Fibroblast of upper back skin (primary cell): ENCODE measurements at regions not wholly inside any gene's neighbourhood (a gene's known extent, or its start where the extent isn't known, plus 50 kb on each side); places are given as distances from the start of the nearest gene placed in this dataset.
A peak's percentile ranks its signal among the peaks of the same experiment; 100 is the strongest.
"Not testable (repeated sequence)": the region's sequence is repeated elsewhere in the genome, so short reads cannot be mapped to it uniquely, and the experiment has no call there.

Experiments
- DNase-seq: peaks from one replicate; pipeline ENCODE4 v3.0.0-alpha.2; 2013

DNA sequence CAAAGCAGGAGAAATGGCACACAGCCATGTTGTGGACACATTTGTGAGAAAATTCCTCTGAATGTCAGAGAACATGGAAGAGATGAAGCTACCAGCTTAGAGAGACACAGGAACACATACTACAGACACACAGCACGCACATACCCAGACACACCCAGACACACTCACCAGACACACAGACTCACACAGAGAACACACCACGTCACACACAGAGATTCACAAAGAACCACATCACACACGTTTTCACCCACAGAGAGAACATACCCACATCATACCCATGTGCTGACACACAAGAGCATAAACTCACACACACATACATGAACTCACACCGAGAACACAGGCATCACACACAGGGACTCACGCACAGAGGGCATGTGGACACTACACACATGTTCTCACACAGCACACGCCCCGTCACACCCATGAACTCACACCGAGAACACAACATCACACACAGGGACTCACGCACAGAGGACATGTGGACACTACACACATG is 124.9 kb downstream of the METRNL start:
- DNase-seq = no peak

DNA sequence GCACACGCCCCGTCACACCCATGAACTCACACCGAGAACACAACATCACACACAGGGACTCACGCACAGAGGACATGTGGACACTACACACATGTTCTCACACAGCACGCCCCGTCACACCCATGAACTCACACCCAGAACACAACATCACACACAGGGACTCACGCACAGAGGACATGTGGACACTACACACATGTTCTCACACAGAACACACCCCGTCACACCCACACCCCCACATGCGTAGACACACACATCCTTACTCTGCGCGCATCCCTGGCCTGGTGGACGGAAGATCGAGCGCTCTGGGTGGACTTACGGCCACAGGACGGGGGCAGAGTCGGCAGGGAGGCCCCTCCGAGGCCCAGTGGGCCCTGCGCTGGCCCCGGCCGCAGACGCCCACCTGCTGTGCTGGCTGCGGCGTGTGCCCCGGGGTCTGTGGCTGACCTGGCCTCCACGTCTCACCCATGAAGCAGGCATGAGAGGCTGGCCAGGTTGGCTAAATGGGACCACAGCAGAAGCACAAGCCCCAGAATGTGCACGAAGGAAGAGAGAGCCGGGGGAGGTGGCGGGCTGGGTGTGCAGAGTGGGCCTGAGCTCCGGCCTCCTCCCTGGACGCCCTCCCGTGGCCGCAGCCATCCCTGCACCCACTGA is 125.5 kb downstream of the METRNL start:
- not testable (repeated sequence) for DNase-seq

DNA sequence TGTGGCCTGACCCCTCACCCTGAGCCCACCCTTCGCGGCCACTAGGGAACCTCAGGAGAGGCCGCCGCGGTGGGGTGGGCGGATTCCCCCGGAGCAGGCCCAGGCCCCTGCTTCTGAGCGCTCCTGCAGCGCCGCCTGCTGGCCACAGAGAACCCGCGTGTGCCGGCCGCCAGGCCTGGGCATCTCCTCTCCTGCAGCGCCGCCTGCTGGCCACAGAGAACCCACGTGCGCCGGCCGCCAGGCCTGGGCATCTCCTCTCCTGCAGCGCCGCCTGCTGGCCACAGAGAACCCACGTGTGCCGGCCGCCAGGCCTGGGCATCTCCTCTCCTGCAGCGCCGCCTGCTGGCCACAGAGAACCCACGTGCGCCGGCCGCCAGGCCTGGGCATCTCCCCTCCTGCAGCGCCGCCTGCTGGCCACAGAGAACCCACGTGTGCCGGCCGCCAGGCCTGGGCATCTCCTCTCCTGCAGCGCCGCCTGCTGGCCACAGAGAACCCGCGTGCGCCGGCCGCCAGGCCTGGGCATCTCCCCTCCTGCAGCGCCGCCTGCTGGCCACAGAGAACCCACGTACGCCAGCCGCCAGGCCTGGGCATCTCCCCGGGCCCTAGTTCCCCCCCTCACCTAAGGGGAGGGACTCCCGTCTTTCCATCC is 126.1 kb downstream of the METRNL start:
- DNase-seq = peak; percentile 36

DNA sequence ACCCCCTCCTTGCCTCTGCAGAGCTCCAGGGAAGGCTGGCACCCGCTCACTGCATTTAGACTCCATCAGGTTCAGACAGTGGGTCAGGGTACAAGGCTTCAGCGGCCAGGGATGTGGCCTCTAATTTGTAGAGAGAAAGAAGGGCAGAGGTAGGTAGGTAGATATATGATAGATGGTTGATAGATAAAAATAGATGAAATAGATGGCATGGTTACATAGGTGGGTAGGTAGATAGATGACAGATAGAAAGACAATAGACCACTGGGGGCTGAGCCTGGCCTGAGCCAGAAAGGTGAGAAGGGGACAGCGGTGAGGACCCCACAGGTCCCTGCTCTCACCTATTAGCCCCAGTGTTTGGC is 126.6 kb downstream of the METRNL start:
- DNase-seq = not testable (repeated sequence)

GRCh38 chr17:83206819-83207588 is 127.6 kb downstream of the METRNL start:
- not testable (repeated sequence) for DNase-seq

DNA sequence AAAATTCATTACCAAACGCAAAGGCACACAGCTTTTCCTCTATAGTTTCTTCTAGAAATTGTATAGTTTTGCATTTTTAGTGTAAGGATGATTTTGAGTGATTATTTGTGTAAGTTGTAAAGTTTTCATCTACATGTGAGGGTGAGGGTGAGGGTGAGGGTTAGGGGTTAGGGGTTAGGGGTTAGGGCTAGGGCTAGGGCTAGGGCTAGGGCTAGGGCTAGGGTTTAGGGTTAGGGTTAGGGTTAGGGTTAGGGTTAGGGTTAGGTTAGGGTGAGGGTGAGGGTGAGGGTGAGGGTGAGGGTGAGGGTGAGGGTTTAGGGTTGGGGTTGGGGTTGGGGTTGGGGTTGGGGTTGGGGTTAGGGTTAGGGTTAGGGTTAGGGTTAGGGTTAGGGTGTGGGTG is 167.6 kb downstream of the METRNL start:
- not testable (repeated sequence) for DNase-seq
